Left ventricle myocardium inferior (tissue), 1 donor: ENCODE measurements at regions not wholly inside any gene's neighbourhood (a gene's known extent, or its start where the extent isn't known, plus 50 kb on each side); places are given as distances from the start of the nearest gene placed in this dataset.

Source experiments
- DNase-seq: peaks from one replicate; pipeline ENCODE4 v3.0.0-alpha.2; 2020
- H3K27ac ChIP-seq: fragments of 200-600 bp; replicated peaks from 2 replicates; pipeline ENCODE4 v1.8.0; 2021
- H3K27me3 ChIP-seq: fragments of 200-600 bp; 2 replicates; pipeline ENCODE4 v1.8.0; 2021; ENCODE audit warnings: low read depth
- H3K36me3 ChIP-seq: fragments of 200-600 bp; 2 replicates; pipeline ENCODE4 v1.8.0; 2021
- H3K4me1 ChIP-seq: fragments of 200-600 bp; 2 replicates; pipeline ENCODE4 v1.8.0; 2021
- H3K4me3 ChIP-seq: fragments of 200-600 bp; 2 replicates; pipeline ENCODE4 v1.8.0; 2021; ENCODE audit warnings: mild to moderate bottlenecking, moderate library complexity
- H3K9me3 ChIP-seq: fragments of 200-600 bp; replicated peaks from 2 replicates; pipeline ENCODE4 v1.8.0; 2021
- CTCF ChIP-seq: fragments of 200-600 bp; IDR thresholded peaks from 2 replicates; pipeline ENCODE4 v1.8.0; 2021; ENCODE audit warnings: antibody characterized with exemption, mild to moderate bottlenecking, borderline replicate concordance
- intact Hi-C: fragments of 100-400 bp; cut with micrococcal nuclease; formaldehyde crosslinking; loops from one replicate; pipeline ENCODE4 v1.11.0; 2022
- donor health status: DM: no; HTN: yes; CAD: no; lungs with severe emphysema.

- no peak for DNase-seq
- no peak overlapping the region for H3K27ac ChIP-seq
- H3K4me3 ChIP-seq = no peak overlapping the region
- H3K36me3 ChIP-seq = no peaks in the 10 kb centered on the region
- H3K9me3 ChIP-seq = no peaks in the 10 kb centered on the region
- intact Hi-C loops = no loop called here
- H3K27me3 ChIP-seq = no peaks in the 10 kb centered on the region
- no peak for TF ChIP-seq CTCF
- peaks cover 32% of the 10 kb centered on the region for H3K4me1 ChIP-seq
Measured at GRCh38 chr2:236657215-236657614, 87.6 kb downstream of the ACKR3 start.

DNA sequence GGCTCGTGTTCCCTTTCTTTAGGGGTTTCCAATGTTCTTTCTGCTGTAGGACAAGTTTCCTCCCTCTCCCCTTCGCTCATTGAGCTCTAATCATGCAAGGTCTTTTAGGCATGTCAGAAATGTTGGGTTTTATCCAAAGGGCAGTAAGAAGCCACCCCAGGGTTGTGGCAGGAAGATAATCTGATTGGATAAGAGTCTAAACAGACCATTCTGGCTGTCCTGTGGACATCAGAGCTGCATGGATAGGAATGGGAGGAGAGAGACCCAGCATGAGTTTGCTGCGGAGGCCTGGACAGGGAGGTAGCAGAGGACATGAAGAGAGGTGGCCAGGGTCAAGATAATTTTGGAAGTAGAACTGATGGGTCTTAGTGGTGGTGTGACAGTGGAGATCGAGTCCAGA lies 88.2 kb downstream of the ACKR3 start:
- Histone ChIP-seq H3K4me3 (no peak overlapping the region), H3K4me1 (peaks cover 38% of the 10 kb centered on the region), H3K36me3 (no peaks in the 10 kb centered on the region), H3K27ac (no peak overlapping the region), H3K9me3 (no peaks in the 10 kb centered on the region), H3K27me3 (no peaks in the 10 kb centered on the region)
- DNase-seq = no peak
- no peak for TF ChIP-seq CTCF
- intact Hi-C loops = no loop called here

DNA sequence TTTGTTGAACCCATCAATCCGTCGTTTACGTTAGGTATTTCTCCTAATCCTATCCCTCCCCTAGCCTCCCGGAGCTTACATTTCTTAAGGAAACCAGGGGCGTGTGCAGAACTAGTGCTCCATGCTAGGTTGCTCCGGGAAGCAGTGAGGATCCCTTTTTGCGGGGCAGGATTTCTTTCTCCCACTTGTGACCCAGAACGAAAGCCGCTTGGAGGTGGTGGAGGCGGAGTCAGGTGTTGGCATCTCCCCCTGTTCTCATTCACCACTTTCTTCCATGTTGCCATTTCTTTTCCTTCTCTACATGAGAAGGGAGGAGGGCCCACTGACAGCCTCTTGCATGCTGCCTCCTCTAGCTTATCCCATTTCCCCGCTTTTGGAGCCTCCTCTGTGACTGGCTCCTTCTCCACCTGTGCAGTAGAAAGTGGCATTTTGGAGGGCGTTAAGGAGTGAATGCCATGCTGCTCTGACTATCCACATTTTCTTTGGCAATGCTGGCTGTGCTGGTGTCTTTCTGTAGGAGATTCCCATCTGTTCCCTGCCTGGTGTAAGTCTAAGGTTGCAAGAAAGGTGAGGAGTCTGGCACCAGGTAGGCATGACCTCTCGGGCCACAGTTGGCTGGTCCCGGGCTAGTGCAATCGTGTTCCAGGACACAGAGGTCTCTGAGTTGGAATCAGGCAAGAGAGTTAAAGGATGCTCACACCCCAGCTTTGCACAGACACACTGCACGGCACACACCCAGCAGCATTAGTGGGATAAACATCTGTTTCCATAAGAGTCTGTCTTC lies 89.5 kb downstream of the ACKR3 start:
- no peak for TF ChIP-seq CTCF
- intact Hi-C loops = no loop called here
- no peaks in the 10 kb centered on the region for H3K27me3 ChIP-seq
- no peak for DNase-seq
- H3K4me1 ChIP-seq = peaks cover 51% of the 10 kb centered on the region
- no peak overlapping the region for H3K27ac ChIP-seq
- H3K4me3 ChIP-seq = no peak overlapping the region
- no peaks in the 10 kb centered on the region for H3K9me3 ChIP-seq
- H3K36me3 ChIP-seq = no peaks in the 10 kb centered on the region

DNA sequence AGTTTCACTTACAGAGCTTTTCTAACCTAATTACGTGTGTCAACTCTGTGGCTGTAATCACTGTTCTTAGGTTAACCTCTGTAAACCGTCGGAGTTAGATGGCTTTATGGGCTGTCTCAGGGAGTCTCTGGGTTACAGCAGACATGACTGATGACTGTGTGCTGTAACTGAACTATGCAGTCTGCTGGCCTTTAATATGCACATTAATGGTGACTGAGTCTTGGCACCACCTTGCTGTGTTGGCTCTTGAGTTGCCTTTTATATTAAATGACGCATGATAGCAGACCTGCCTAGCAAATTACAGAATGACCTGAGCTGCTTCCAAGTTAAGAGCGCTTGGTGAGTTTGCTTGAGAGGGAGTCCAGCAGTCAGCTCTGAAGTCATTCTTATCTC lies 90.1 kb downstream of the ACKR3 start:
- no peaks in the 10 kb centered on the region for H3K9me3 ChIP-seq
- H3K27me3 ChIP-seq = no peaks in the 10 kb centered on the region
- intact Hi-C loops = no loop called here
- H3K36me3 ChIP-seq = no peaks in the 10 kb centered on the region
- no peak for TF ChIP-seq CTCF
- no peak for DNase-seq
- H3K4me3 ChIP-seq = no peak overlapping the region
- H3K27ac ChIP-seq = no peak overlapping the region
- peaks cover 52% of the 10 kb centered on the region for H3K4me1 ChIP-seq

DNA sequence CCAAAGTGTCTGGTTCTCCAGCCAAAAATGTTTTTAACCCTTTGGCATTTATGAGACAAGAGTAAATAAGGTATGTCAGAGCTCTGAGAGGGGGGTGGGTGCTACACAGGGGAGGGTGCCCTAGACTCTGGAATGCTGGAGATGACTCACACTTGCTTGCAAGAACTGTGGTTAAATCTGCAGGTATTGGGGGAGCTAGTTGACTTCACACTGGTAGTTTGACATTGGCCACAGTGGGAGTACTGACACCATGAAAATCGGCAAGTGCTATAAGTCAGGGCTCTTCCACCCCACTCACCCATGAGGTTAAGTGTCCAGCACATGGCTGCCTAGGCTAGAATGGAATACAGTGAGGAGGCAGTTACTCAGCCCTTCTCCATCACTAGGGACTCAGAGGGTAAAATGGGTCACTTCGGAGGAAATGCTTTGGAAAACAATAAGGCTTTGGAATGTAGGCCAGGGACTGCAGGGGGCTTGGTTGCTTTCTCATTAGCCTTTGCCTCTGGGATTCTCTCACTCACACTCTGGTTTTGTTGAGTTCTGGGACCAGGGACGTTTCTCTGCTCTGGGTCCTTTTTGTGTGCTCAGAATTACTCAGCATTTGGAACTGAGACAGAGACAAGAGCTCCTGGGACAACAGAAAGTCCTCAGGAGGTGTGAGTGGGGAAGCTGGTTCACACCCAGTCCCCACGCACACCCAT lies 91.6 kb downstream of the ACKR3 start:
- Histone ChIP-seq H3K9me3 (peaks cover 4% of the 10 kb centered on the region), H3K27ac (peak overlapping the region; percentile 79), H3K4me1 (peaks cover 52% of the 10 kb centered on the region), H3K27me3 (no peaks in the 10 kb centered on the region), H3K4me3 (no peak overlapping the region), H3K36me3 (no peaks in the 10 kb centered on the region)
- intact Hi-C loops = no loop called here
- no peak for DNase-seq
- no peak for TF ChIP-seq CTCF
